Activated CD4-positive, CD25-positive, alpha-beta regulatory T cell treated with anti-CD3 and anti-CD28 coated beads, Interleukin-2, amount 50 U/mL, for 24 hours (primary cell): ENCODE measurements at regions not wholly inside any gene's neighbourhood (a gene's known extent, or its start where the extent isn't known, plus 50 kb on each side); places are given as distances from the start of the nearest gene placed in this dataset.
"Not testable (repeated sequence)": the region's sequence is repeated elsewhere in the genome, so short reads cannot be mapped to it uniquely, and the experiment has no call there.

ENCODE experiments used
- ATAC-seq, 2 donors: fragments of 150-1000 bp; cut with Tn5 transposase; one replicate each; pipeline ENCODE4 v1.10.0; 2021; ENCODE audit warnings: mild to moderate bottlenecking in 1 of 2, moderate library complexity in 1 of 2

GRCh38 chr9:28121366-28121765 lies 548.1 kb upstream of the C9orf72 start:
- no peak for ATAC-seq

- no peak for ATAC-seq
Observed at GRCh38 chr9:28124917-28125316, 551.6 kb upstream of the C9orf72 start.

- ATAC-seq = no peak
Observed at GRCh38 chr9:28127101-28127500, 553.8 kb upstream of the C9orf72 start.

GRCh38 chr9:28134446-28134976 lies 561.2 kb upstream of the C9orf72 start:
- ATAC-seq = no peak

- no peak for ATAC-seq
Observed at GRCh38 chr9:28135549-28135948, 562.3 kb upstream of the C9orf72 start.

- ATAC-seq = no peak
Observed at GRCh38 chr9:28136113-28136512, 562.8 kb upstream of the C9orf72 start.

GRCh38 chr9:28147430-28147829 lies 574.1 kb upstream of the C9orf72 start:
- ATAC-seq = not testable (repeated sequence)

- ATAC-seq = not testable (repeated sequence)
Observed at GRCh38 chr9:28147923-28148597, 574.8 kb upstream of the C9orf72 start.

- not testable (repeated sequence) for ATAC-seq
Observed at GRCh38 chr9:28149361-28150050, 576.2 kb upstream of the C9orf72 start.

- no peak for ATAC-seq
Observed at GRCh38 chr9:28155067-28155466, 581.8 kb upstream of the C9orf72 start.

GRCh38 chr9:28155671-28156070 lies 582.4 kb upstream of the C9orf72 start:
- ATAC-seq = no peak

- no peak for ATAC-seq
Observed at GRCh38 chr9:28158451-28158850, 585.2 kb upstream of the C9orf72 start.

- ATAC-seq = no peak
Observed at GRCh38 chr9:28163619-28164018, 590.3 kb upstream of the C9orf72 start.

- ATAC-seq = no peak
Observed at GRCh38 chr9:28166179-28166578, 592.9 kb upstream of the C9orf72 start.

GRCh38 chr9:28177142-28177541 lies 603.9 kb upstream of the C9orf72 start:
- ATAC-seq = no peak

GRCh38 chr9:28177925-28178324 lies 604.6 kb upstream of the C9orf72 start:
- no peak for ATAC-seq

GRCh38 chr9:28179893-28180292 lies 606.6 kb upstream of the C9orf72 start:
- no peak for ATAC-seq

- no peak for ATAC-seq
Observed at GRCh38 chr9:28190981-28191380, 617.7 kb upstream of the C9orf72 start.

- ATAC-seq = no peak
Observed at GRCh38 chr9:28197653-28198052, 624.4 kb upstream of the C9orf72 start.

GRCh38 chr9:28203036-28203435 lies 629.8 kb upstream of the C9orf72 start:
- no peak for ATAC-seq

GRCh38 chr9:28206280-28206679 lies 633.0 kb upstream of the C9orf72 start:
- ATAC-seq = no peak

GRCh38 chr9:28207657-28208056 lies 634.4 kb upstream of the C9orf72 start:
- ATAC-seq = no peak

GRCh38 chr9:28209130-28209529 lies 635.8 kb upstream of the C9orf72 start:
- no peak for ATAC-seq

GRCh38 chr9:28212979-28213378 lies 639.7 kb upstream of the C9orf72 start:
- no peak for ATAC-seq
